HCT116 (cell line): ENCODE measurements at regions not wholly inside any gene's neighbourhood (a gene's known extent, or its start where the extent isn't known, plus 50 kb on each side); places are given as distances from the start of the nearest gene placed in this dataset.

Source experiments
- ATAC-seq: fragments of 200-7000 bp; cut with Tn5 transposase; 2 replicates; pipeline ENCODE4 v1.9.1; 2020; ENCODE audit warnings: mild to moderate bottlenecking, moderate library complexity
- BruUV-seq: library from RNA; stranded (reverse); fragments of 400-500 nt; replicated peaks from 2 replicates; lab custom pipeline; 2021; lab: Mats Ljungman, UMichigan
- CTCF ChIA-PET: fragments of 300-600 bp; sonication (Branson Sonifier 250); formaldehyde crosslinking; loops from one replicate; lab custom pipeline; 2021; ENCODE audit warnings: antibody characterized with exemption; lab: Charles Lee
- POLR2A ChIA-PET: fragments of 300-600, 350-600 bp; sonication (Branson Sonifier 250); formaldehyde crosslinking; loops from one replicate; lab custom pipeline; 2021; ENCODE audit warnings: antibody characterized with exemption; lab: Charles Lee
- RAD21 ChIA-PET, 2 experiments: fragments of 300-600 bp; sonication (Branson Sonifier 250); formaldehyde crosslinking; loops; one replicate each; lab custom pipeline; 2023; ENCODE audit warnings: low total read pairs in 2 of 2; ENCODE audit not compliant: uncharacterized antibody in 2 of 2, unreplicated experiment in 2 of 2, low non-redundant PET in 1 of 2; lab: Charles Lee
- DNase-seq: peaks from one replicate; pipeline ENCODE4 v3.0.0-alpha.2; 2010; ENCODE audit warnings: low read depth, low spot score
- H2AFZ ChIP-seq: fragments of 200-600 bp; shearing (Covaris generic), sonication (generic); 2 replicates; pipeline ENCODE4 v1.6.1; 2017; ENCODE audit warnings: low read depth, mixed run types, mixed read lengths, antibody characterized with exemption, low read length; ENCODE audit not compliant: poor library complexity, severe bottlenecking
- H3K27ac ChIP-seq: 2 replicates; pipeline ENCODE4 v1.5.1; 2012; ENCODE audit warnings: low read depth, low read length
- H3K27me3 ChIP-seq: fragments of 200-600 bp; sonication (generic); 2 replicates; pipeline ENCODE4 v1.6.1; 2016; ENCODE audit warnings: mixed run types, low read length, mixed read lengths; ENCODE audit not compliant: insufficient read depth
- H3K36me3 ChIP-seq, 2 experiments: fragments of 200-500 bp in 1 of 2; fragments of 200-600 bp in 1 of 2; sonication (Bioruptor generic) in 1 of 2; sonication (generic) in 1 of 2; 2 replicates each; pipeline versions ENCODE4 v1.5.1 to v1.6.1; 2014 to 2016; ENCODE audit warnings: low read length in 2 of 2, inconsistent platforms in 1 of 2, mixed read lengths in 1 of 2, mixed run types in 1 of 2; ENCODE audit not compliant: insufficient read depth in 2 of 2, control insufficient read depth in 1 of 2
- H3K4me1 ChIP-seq, 2 experiments: fragments of 200-600 bp in 1 of 2; sonication (generic) in 1 of 2; 2 replicates each; pipeline versions ENCODE4 v1.5.1 to v1.6.1; 2012 to 2017; ENCODE audit warnings: low read length in 2 of 2, inconsistent platforms in 1 of 2, mild to moderate bottlenecking in 1 of 2, mixed read lengths in 1 of 2, mixed run types in 1 of 2, moderate library complexity in 1 of 2; ENCODE audit not compliant: insufficient read depth in 2 of 2, control insufficient read depth in 1 of 2
- H3K4me2 ChIP-seq: fragments of 200-600 bp; sonication (generic); 2 replicates; pipeline ENCODE4 v1.6.1; 2017; ENCODE audit warnings: mixed run types, low read length, mixed read lengths
- H3K4me3 ChIP-seq, 2 experiments: fragments of 200-600 bp in 1 of 2; sonication (generic) in 1 of 2; replicated peaks in 1 of 2; 2 replicates each; pipeline ENCODE4 v1.5.1; 2011 to 2016; ENCODE audit warnings: low read length in 2 of 2, control low read depth in 1 of 2, low read depth in 1 of 2, mild to moderate bottlenecking in 1 of 2, mixed read lengths in 1 of 2, mixed run types in 1 of 2
- H3K79me2 ChIP-seq: fragments of 200-600 bp; sonication (generic); 2 replicates; pipeline ENCODE4 v1.6.1; 2017; ENCODE audit warnings: mild to moderate bottlenecking, mixed run types, low read length, moderate library complexity, mixed read lengths; ENCODE audit not compliant: insufficient read depth
- H3K9ac ChIP-seq: fragments of 200-600 bp; sonication (generic); 2 replicates; pipeline ENCODE4 v1.6.1; 2016; ENCODE audit warnings: low read length, mixed read lengths
- H3K9me2 ChIP-seq: fragments of 200-600 bp; sonication (generic), shearing (Covaris generic); 2 replicates; pipeline ENCODE4 v1.6.1; 2017; ENCODE audit warnings: mixed run types, mild to moderate bottlenecking, moderate library complexity; ENCODE audit not compliant: insufficient read depth
- H3K9me3 ChIP-seq, 2 experiments: fragments of 200-500 bp in 1 of 2; fragments of 200-600 bp in 1 of 2; sonication (Bioruptor generic) in 1 of 2; sonication (generic) in 1 of 2; 2 replicates each; pipeline ENCODE4 v1.6.1; 2014 to 2017; ENCODE audit warnings: low read length in 2 of 2, mixed read lengths in 2 of 2, inconsistent platforms in 1 of 2, low read depth in 1 of 2, mild to moderate bottlenecking in 1 of 2, mixed run types in 1 of 2, moderate library complexity in 1 of 2; ENCODE audit not compliant: control insufficient read depth in 1 of 2, insufficient read depth in 1 of 2
- H4K20me1 ChIP-seq: fragments of 200-600 bp; sonication (generic), shearing (Covaris generic); 2 replicates; pipeline ENCODE4 v1.6.1; 2017; ENCODE audit warnings: mixed run types, mild to moderate bottlenecking, moderate library complexity; ENCODE audit not compliant: insufficient read depth
- CBX3 ChIP-seq: IDR thresholded peaks from 2 replicates; pipeline ENCODE4 v1.6.1; 2012; ENCODE audit warnings: low read depth
- EGR1 ChIP-seq: IDR thresholded peaks from 2 replicates; pipeline ENCODE4 v1.6.1; 2012; ENCODE audit warnings: low read depth
- EZH2phosphoT487 ChIP-seq: fragments of 200-600 bp; IDR thresholded peaks from 2 replicates; pipeline ENCODE4 v1.6.1; 2018; ENCODE audit warnings: antibody characterized with exemption, borderline replicate concordance
- FOSL1 ChIP-seq: IDR thresholded peaks from 2 replicates; pipeline ENCODE4 v1.6.1; 2012; ENCODE audit warnings: low read depth
- POLR2A ChIP-seq: IDR thresholded peaks from 2 replicates; pipeline ENCODE4 v1.7.0; 2011; ENCODE audit warnings: borderline replicate concordance; ENCODE audit not compliant: insufficient read depth, insufficient read length; ENCODE audit errors: extremely low read depth
- POLR2AphosphoS5 ChIP-seq: IDR thresholded peaks from 2 replicates; pipeline ENCODE4 v1.6.1; 2011; ENCODE audit warnings: mild to moderate bottlenecking, low read depth, low read length, moderate library complexity
- RAD21 ChIP-seq: IDR thresholded peaks from 2 replicates; pipeline ENCODE4 v1.6.1; 2012; ENCODE audit warnings: low read depth, mild to moderate bottlenecking
- SIN3A ChIP-seq: IDR thresholded peaks from 2 replicates; pipeline ENCODE4 v1.6.1; 2012; ENCODE audit warnings: low read depth
- TCF7L2 ChIP-seq: IDR thresholded peaks from 2 replicates; pipeline ENCODE4 v1.7.0; 2011; ENCODE audit warnings: borderline replicate concordance, inconsistent platforms; ENCODE audit not compliant: insufficient read depth, insufficient read length; ENCODE audit errors: extremely low read depth
- YY1 ChIP-seq: IDR thresholded peaks from 2 replicates; pipeline ENCODE4 v1.6.1; 2011; ENCODE audit warnings: low read length, low read depth, moderate library complexity, mild to moderate bottlenecking; ENCODE audit not compliant: insufficient replicate concordance; ENCODE audit errors: extremely low read depth
- ZNF274 ChIP-seq: fragments of 200-500 bp; sonication (Bioruptor generic); IDR thresholded peaks from 2 replicates; pipeline ENCODE4 v1.6.1; 2014; ENCODE audit warnings: mild to moderate bottlenecking, low read depth, low read length, inconsistent platforms
- intact Hi-C: fragments of 100-400 bp; cut with micrococcal nuclease; formaldehyde crosslinking; loops from 2 replicates; pipeline ENCODE4 v1.10.0; 2022
- TF ChIP-seq, protein P1 (sequence below): IDR thresholded peaks from 2 replicates; pipeline ENCODE4 v1.6.1; 2012
- TF ChIP-seq, protein P2 (sequence below): IDR thresholded peaks from 2 replicates; pipeline ENCODE4 v1.6.1; 2011; ENCODE audit warnings: mild to moderate bottlenecking, low read length, moderate library complexity; ENCODE audit not compliant: insufficient replicate concordance; ENCODE audit errors: extremely low read depth
- TF ChIP-seq, protein P3 (sequence below), 3 experiments: fragments of 200-600 bp in 1 of 3; sonication (generic) in 1 of 3; IDR thresholded peaks in 2 of 3; conservative IDR thresholded peaks in 1 of 3; 2 replicates each; pipeline ENCODE4 v1.5.1; 2012 to 2017; ENCODE audit warnings: low read depth in 2 of 3, low read length in 2 of 3, antibody characterized with exemption in 1 of 3, borderline replicate concordance in 1 of 3, control low read depth in 1 of 3, mild to moderate bottlenecking in 1 of 3, mixed read lengths in 1 of 3, mixed run types in 1 of 3, moderate library complexity in 1 of 3; ENCODE audit not compliant: insufficient read depth in 1 of 3
- TF ChIP-seq, protein P4 (sequence below): IDR thresholded peaks from 2 replicates; pipeline ENCODE4 v1.6.1; 2012; ENCODE audit warnings: low read depth
- TF ChIP-seq, protein P5 (sequence below): IDR thresholded peaks from 2 replicates; pipeline ENCODE4 v1.6.1; 2012

DNA sequence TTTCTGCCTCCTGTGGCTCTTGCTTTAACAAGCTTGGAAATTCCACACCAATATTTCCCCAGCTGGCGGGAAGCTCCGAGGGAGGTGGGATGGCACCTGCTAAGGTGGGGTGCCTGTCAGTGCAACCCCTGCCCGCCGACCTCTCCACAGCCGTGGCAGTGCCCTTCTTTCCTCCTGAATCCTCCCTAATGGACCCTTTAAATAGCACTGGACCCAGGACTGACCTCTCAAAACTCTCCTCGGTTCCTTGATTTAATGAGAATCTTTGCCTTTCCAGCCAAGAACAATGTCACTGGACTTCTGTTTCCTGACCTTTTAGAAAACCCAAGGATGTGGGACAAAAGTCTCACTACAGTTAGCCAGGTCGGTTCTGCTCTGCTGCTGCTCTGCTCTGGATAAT, 63.2 kb upstream of the EXOC6 start:
- no peaks in the 10 kb centered on the region for H4K20me1 ChIP-seq
- ATAC-seq (no peak), DNase-seq (no peak)
- no peaks in the 10 kb centered on the region for H3K79me2 ChIP-seq
- intact Hi-C loops = no loop called here
- ChIA-PET POLR2A (no interaction called here), CTCF (interaction anchor here (1.2 kb wide), 1 partner anchor 58 kb away, joined by 3 read pairs; no protein-coding TSS in a partner anchor), RAD21 (no interaction called here)
- H2AFZ ChIP-seq = no peak overlapping the region
- no peaks in the 10 kb centered on the region for H3K9me2 ChIP-seq
- H3K4me1 ChIP-seq = no peaks in the 10 kb centered on the region
- no peaks in the 10 kb centered on the region for H3K27me3 ChIP-seq
- H3K4me2 ChIP-seq = no peak overlapping the region
- no peaks in the 10 kb centered on the region for H3K36me3 ChIP-seq
- no peaks in the 10 kb centered on the region for H3K9me3 ChIP-seq
- H3K27ac ChIP-seq = no peak overlapping the region
- H3K9ac ChIP-seq = no peak overlapping the region
- TF ChIP-seq, protein P1, sequence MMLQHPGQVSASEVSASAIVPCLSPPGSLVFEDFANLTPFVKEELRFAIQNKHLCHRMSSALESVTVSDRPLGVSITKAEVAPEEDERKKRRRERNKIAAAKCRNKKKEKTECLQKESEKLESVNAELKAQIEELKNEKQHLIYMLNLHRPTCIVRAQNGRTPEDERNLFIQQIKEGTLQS = no peak
- TF ChIP-seq, protein P2, sequence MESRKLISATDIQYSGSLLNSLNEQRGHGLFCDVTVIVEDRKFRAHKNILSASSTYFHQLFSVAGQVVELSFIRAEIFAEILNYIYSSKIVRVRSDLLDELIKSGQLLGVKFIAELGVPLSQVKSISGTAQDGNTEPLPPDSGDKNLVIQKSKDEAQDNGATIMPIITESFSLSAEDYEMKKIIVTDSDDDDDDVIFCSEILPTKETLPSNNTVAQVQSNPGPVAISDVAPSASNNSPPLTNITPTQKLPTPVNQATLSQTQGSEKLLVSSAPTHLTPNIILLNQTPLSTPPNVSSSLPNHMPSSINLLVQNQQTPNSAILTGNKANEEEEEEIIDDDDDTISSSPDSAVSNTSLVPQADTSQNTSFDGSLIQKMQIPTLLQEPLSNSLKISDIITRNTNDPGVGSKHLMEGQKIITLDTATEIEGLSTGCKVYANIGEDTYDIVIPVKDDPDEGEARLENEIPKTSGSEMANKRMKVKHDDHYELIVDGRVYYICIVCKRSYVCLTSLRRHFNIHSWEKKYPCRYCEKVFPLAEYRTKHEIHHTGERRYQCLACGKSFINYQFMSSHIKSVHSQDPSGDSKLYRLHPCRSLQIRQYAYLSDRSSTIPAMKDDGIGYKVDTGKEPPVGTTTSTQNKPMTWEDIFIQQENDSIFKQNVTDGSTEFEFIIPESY = no peak
- TF ChIP-seq CBX3 = no peak
- no peak for TF ChIP-seq ZNF274
- TF ChIP-seq, protein P3, sequence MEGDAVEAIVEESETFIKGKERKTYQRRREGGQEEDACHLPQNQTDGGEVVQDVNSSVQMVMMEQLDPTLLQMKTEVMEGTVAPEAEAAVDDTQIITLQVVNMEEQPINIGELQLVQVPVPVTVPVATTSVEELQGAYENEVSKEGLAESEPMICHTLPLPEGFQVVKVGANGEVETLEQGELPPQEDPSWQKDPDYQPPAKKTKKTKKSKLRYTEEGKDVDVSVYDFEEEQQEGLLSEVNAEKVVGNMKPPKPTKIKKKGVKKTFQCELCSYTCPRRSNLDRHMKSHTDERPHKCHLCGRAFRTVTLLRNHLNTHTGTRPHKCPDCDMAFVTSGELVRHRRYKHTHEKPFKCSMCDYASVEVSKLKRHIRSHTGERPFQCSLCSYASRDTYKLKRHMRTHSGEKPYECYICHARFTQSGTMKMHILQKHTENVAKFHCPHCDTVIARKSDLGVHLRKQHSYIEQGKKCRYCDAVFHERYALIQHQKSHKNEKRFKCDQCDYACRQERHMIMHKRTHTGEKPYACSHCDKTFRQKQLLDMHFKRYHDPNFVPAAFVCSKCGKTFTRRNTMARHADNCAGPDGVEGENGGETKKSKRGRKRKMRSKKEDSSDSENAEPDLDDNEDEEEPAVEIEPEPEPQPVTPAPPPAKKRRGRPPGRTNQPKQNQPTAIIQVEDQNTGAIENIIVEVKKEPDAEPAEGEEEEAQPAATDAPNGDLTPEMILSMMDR (IDR thresholded peaks at IDR 0.05 in 2 of 3, conservative IDR thresholded peaks at IDR 0.05 in 1 of 3; ENCODE audit: borderline replicate concordance in 1 of 3, insufficient read depth in 1 of 3, low read depth in 2 of 3, low read length in 2 of 3) = no peak
- TF ChIP-seq FOSL1 = no peak
- no peak for TF ChIP-seq EZH2phosphoT487
- no peak for TF ChIP-seq EGR1
- TF ChIP-seq POLR2AphosphoS5 = no peak
- TF ChIP-seq, protein P4, sequence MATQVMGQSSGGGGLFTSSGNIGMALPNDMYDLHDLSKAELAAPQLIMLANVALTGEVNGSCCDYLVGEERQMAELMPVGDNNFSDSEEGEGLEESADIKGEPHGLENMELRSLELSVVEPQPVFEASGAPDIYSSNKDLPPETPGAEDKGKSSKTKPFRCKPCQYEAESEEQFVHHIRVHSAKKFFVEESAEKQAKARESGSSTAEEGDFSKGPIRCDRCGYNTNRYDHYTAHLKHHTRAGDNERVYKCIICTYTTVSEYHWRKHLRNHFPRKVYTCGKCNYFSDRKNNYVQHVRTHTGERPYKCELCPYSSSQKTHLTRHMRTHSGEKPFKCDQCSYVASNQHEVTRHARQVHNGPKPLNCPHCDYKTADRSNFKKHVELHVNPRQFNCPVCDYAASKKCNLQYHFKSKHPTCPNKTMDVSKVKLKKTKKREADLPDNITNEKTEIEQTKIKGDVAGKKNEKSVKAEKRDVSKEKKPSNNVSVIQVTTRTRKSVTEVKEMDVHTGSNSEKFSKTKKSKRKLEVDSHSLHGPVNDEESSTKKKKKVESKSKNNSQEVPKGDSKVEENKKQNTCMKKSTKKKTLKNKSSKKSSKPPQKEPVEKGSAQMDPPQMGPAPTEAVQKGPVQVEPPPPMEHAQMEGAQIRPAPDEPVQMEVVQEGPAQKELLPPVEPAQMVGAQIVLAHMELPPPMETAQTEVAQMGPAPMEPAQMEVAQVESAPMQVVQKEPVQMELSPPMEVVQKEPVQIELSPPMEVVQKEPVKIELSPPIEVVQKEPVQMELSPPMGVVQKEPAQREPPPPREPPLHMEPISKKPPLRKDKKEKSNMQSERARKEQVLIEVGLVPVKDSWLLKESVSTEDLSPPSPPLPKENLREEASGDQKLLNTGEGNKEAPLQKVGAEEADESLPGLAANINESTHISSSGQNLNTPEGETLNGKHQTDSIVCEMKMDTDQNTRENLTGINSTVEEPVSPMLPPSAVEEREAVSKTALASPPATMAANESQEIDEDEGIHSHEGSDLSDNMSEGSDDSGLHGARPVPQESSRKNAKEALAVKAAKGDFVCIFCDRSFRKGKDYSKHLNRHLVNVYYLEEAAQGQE = no peak
- TF ChIP-seq SIN3A = no peak
- no peak for TF ChIP-seq RAD21
- TF ChIP-seq YY1 = no peak
- TF ChIP-seq POLR2A = no peak
- TF ChIP-seq TCF7L2 = no peak
- TF ChIP-seq, protein P5, sequence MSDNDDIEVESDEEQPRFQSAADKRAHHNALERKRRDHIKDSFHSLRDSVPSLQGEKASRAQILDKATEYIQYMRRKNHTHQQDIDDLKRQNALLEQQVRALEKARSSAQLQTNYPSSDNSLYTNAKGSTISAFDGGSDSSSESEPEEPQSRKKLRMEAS = no peak
- BruUV-seq = no TSS peak
- H3K4me3 ChIP-seq = no peak overlapping the region
